Neural progenitor cell (in vitro differentiated cells): ENCODE measurements at regions not wholly inside any gene's neighbourhood (a gene's known extent, or its start where the extent isn't known, plus 50 kb on each side); places are given as distances from the start of the nearest gene placed in this dataset.

ENCODE experiments used
- CTCF ChIP-seq: fragments of 200-600 bp; sonication (generic); IDR thresholded peaks from 2 replicates; pipeline ENCODE4 v1.5.1; 2017; ENCODE audit warnings: antibody characterized with exemption, mild to moderate bottlenecking
- EZH2 ChIP-seq: fragments of 200-600 bp; sonication (generic); IDR thresholded peaks from 2 replicates; pipeline ENCODE4 v1.6.1; 2017; ENCODE audit warnings: antibody characterized with exemption, mild to moderate bottlenecking, moderate library complexity

DNA sequence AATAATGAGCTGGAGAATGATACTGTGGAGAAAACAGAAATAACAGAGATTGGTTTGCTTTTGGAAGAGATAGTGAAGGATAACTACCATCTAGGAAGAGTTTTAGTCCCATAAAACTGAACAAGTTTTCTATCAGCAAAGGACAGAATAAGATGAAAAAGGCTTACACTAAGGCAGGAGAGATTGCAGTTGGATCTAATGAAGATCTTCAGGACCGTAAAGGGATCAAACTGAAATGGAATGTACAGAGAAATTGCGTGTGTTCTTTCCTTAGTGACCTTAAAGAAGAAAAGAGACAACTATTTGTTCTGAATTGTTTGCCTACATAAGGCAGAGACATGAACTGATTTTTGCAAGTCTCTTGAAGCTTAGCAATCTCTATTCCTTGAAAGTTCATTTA, 191.7 kb upstream of the MTPN start:
- no peak for TF ChIP-seq EZH2
- TF ChIP-seq CTCF, result no peak
